ENCODE measurements at regions not wholly inside any gene's neighbourhood (a gene's known extent, or its start where the extent isn't known, plus 50 kb on each side); places are given as distances from the start of the nearest gene placed in this dataset.

DNA sequence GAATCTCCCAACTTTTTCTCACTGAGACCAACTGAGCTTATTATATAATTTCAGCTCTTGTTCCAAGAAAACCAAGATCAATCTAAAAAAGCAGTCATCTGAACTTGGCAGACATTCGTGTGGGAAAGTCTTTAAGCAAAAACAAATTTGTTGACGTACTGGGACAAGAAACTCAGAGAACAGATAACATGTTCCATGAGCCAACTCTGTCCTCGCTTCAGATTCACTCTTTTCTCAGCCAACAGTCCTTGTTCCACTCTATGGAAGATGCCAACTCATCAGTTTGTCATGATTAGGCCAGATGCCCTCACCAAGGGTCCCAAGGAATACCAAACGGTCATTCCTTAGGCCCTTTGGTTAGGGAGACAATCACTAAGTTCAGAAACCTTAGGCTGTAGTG is 224.2 kb upstream of the CTAGE1 start:
- H3K27me3 ChIP-seq: no peaks in the 10 kb centered on the region
- H3K4me1 ChIP-seq: no peaks in the 10 kb centered on the region
- no peak overlapping the region for H3K4me3 ChIP-seq
- no peak for DNase-seq
- no peaks in the 10 kb centered on the region for H3K36me3 ChIP-seq (replicated peaks in 1 of 2; ENCODE audit: insufficient read depth in 1 of 2, low read depth in 2 of 2)
- TF ChIP-seq POLR2A (IDR thresholded peaks at IDR 0.05): no peak
- H3K9me3 ChIP-seq: no peaks in the 10 kb centered on the region
- no peak for ATAC-seq
- 40 to 41% methylated on average over 4 of the region's 4 CpGs for WGBS, 2 donors
- H3K27ac ChIP-seq: no peak overlapping the region
- intact Hi-C loops (cut with DNase I): no loop called here

DNA sequence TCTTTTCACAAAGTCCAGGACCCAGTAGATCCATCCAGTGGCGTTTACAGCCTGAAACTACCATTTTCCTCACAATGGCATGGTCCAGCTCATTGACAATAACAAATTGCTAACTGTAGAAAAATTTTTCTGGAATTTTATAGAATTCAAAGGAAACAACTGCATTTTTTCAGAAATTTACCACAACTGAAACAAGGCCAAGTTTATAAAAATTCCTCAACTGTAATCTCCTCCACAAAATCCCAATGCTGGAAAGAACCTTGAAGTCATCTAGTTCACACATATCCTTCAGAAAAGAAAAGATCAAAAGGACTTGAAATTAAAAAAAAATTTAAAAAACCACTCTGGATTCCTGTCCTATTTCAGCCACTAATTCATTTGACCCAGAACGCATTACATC is 226.0 kb upstream of the CTAGE1 start:
- intact Hi-C loops (cut with DNase I): no loop called here

DNA sequence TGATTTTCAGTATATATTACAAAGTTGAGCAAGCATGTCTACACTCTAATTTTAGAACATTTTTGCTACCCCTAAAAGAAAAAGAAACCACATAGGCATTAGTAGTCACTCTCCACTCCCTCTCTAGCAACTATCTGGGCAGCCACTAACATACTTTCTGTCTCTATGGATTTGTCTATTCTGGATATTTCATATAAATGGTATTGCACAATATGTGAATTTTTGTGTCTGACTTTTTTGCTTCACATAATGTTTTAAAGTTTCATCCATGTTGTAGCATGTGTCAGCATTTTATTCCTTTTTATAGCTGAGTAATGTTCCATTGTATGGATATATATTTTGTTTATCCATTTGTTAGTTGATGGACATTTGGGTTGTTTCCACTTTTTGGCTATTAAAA is 232.5 kb upstream of the CTAGE1 start:
- no peak for ATAC-seq
- Histone ChIP-seq H3K27ac (no peak overlapping the region), H3K4me1 (no peaks in the 10 kb centered on the region), H3K4me3 (no peak overlapping the region), H3K36me3 (replicated peaks in 1 of 2; ENCODE audit: insufficient read depth in 1 of 2, low read depth in 2 of 2) (no peaks in the 10 kb centered on the region), H3K9me3 (no peaks in the 10 kb centered on the region), H3K27me3 (no peaks in the 10 kb centered on the region)
- DNase-seq: no peak
- intact Hi-C loops (cut with DNase I): no loop called here
- no peak for TF ChIP-seq POLR2A (IDR thresholded peaks at IDR 0.05)
- TF ChIP-seq, protein P1, sequence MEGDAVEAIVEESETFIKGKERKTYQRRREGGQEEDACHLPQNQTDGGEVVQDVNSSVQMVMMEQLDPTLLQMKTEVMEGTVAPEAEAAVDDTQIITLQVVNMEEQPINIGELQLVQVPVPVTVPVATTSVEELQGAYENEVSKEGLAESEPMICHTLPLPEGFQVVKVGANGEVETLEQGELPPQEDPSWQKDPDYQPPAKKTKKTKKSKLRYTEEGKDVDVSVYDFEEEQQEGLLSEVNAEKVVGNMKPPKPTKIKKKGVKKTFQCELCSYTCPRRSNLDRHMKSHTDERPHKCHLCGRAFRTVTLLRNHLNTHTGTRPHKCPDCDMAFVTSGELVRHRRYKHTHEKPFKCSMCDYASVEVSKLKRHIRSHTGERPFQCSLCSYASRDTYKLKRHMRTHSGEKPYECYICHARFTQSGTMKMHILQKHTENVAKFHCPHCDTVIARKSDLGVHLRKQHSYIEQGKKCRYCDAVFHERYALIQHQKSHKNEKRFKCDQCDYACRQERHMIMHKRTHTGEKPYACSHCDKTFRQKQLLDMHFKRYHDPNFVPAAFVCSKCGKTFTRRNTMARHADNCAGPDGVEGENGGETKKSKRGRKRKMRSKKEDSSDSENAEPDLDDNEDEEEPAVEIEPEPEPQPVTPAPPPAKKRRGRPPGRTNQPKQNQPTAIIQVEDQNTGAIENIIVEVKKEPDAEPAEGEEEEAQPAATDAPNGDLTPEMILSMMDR (IDR thresholded peaks at IDR 0.05): no peak

More for the DNA sequence above, 226.0 kb upstream of the CTAGE1 start:
- ATAC-seq (no peak), DNase-seq (no peak)
- TF ChIP-seq, protein P1 (IDR thresholded peaks at IDR 0.05): no peak
- no peak for TF ChIP-seq POLR2A (IDR thresholded peaks at IDR 0.05)
- WGBS, 2 donors: 84 to 90% methylated on average over 2 of the region's 2 CpGs
- no peak overlapping the region for H3K27ac ChIP-seq
- H3K27me3 ChIP-seq: no peaks in the 10 kb centered on the region
- H3K36me3 ChIP-seq (replicated peaks in 1 of 2; ENCODE audit: insufficient read depth in 1 of 2, low read depth in 2 of 2): no peaks in the 10 kb centered on the region
- H3K4me1 ChIP-seq: no peaks in the 10 kb centered on the region
- H3K9me3 ChIP-seq: no peaks in the 10 kb centered on the region
- no peak overlapping the region for H3K4me3 ChIP-seq

DNA sequence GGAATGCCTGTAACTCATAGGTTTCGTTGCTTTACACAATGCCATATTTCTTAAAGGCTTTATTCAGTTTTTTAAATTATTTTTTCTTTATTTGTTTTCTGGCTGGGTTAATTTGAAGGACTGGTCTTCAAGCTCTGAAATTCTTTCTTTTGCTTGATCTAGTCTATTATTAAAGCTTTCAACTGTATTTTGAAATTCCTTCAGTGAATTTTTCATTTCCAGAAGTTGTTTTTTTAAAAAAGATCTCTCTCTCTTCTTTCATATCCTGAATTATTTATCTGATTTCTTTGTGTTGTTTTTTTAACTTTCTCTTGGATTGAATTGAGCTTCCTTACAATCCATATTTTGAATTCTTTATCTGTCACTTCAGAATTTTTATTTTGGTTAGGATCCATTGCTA is 239.9 kb upstream of the CTAGE1 start:
- no peak overlapping the region for H3K4me3 ChIP-seq
- TF ChIP-seq POLR2A (IDR thresholded peaks at IDR 0.05): no peak
- TF ChIP-seq, protein P1 (IDR thresholded peaks at IDR 0.05): no peak
- WGBS, 2 donors: 73 to 75% methylated on average over 1 of the region's 1 CpG
- H3K27ac ChIP-seq: no peak overlapping the region
- H3K27me3 ChIP-seq: no peaks in the 10 kb centered on the region
- H3K9me3 ChIP-seq: no peaks in the 10 kb centered on the region
- no peaks in the 10 kb centered on the region for H3K36me3 ChIP-seq (replicated peaks in 1 of 2; ENCODE audit: insufficient read depth in 1 of 2, low read depth in 2 of 2)
- intact Hi-C loops (cut with DNase I): no loop called here
- no peaks in the 10 kb centered on the region for H3K4me1 ChIP-seq
- DNase-seq (no peak), ATAC-seq (no peak)

DNA sequence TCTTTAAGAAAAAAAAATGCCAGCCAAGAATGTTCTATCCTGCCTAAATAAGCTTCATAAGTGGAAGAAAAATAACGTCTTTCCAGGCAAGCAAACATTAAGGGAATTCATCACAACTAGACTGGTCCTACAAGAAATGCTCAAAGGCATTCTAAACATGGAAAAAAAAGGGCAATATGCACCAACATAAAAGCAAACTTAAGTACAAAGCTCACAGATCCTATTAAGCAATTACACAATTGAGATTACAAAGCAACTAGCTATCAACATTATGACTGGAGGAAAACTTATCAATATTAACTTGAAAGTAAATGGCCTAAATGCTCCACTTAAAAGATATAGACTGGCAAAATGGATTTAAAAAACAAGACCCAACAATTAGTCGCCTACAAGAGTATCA is 240.6 kb upstream of the CTAGE1 start:
- Histone ChIP-seq H3K4me1 (no peaks in the 10 kb centered on the region), H3K9me3 (no peaks in the 10 kb centered on the region), H3K27ac (no peak overlapping the region), H3K4me3 (no peak overlapping the region), H3K36me3 (replicated peaks in 1 of 2; ENCODE audit: insufficient read depth in 1 of 2, low read depth in 2 of 2) (no peaks in the 10 kb centered on the region), H3K27me3 (no peaks in the 10 kb centered on the region)
- ATAC-seq (no peak), DNase-seq (no peak)
- TF ChIP-seq, protein P1 (IDR thresholded peaks at IDR 0.05): no peak
- TF ChIP-seq POLR2A (IDR thresholded peaks at IDR 0.05): no peak
- intact Hi-C loops (cut with DNase I): no loop called here
- 70 to 72% methylated on average over 2 of the region's 2 CpGs for WGBS, 2 donors

All from body of pancreas (tissue), 4 donors.